ENCODE measurements at regions not wholly inside any gene's neighbourhood (a gene's known extent, or its start where the extent isn't known, plus 50 kb on each side); places are given as distances from the start of the nearest gene placed in this dataset.

DNA sequence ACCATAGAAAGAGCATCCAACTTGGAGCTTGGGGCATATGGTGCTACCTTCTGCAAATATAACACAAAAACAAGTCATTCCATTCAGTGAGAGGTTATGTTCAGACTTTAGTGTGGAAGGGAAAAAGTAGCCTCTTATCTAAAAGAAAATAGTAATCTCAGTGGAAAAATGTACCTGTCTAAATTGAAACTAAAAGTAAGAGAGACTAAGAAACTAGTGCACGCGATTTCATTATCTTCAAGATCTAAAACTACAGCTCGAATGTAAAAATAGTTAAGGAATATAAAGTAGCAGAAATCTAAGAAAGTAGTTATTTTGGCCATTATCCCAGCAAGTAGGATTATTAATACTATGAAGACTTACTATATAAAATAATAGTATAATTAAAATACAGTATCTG lies 233.0 kb upstream of the PPP1R3A start:
- TF ChIP-seq, protein P1, sequence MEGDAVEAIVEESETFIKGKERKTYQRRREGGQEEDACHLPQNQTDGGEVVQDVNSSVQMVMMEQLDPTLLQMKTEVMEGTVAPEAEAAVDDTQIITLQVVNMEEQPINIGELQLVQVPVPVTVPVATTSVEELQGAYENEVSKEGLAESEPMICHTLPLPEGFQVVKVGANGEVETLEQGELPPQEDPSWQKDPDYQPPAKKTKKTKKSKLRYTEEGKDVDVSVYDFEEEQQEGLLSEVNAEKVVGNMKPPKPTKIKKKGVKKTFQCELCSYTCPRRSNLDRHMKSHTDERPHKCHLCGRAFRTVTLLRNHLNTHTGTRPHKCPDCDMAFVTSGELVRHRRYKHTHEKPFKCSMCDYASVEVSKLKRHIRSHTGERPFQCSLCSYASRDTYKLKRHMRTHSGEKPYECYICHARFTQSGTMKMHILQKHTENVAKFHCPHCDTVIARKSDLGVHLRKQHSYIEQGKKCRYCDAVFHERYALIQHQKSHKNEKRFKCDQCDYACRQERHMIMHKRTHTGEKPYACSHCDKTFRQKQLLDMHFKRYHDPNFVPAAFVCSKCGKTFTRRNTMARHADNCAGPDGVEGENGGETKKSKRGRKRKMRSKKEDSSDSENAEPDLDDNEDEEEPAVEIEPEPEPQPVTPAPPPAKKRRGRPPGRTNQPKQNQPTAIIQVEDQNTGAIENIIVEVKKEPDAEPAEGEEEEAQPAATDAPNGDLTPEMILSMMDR (IDR thresholded peaks at IDR 0.05) = no peak
- no peak for TF ChIP-seq ZFX (IDR thresholded peaks at IDR 0.05; ENCODE audit: borderline replicate concordance)
